ENCODE measurements at regions not wholly inside any gene's neighbourhood (a gene's known extent, or its start where the extent isn't known, plus 50 kb on each side); places are given as distances from the start of the nearest gene placed in this dataset.

- no peak for TF ChIP-seq EP300 (IDR thresholded peaks at IDR 0.05)
- TF ChIP-seq CTCF (IDR thresholded peaks at IDR 0.05), result no peak
- no peak for TF ChIP-seq POLR2A (IDR thresholded peaks at IDR 0.05)
- no peaks in the 10 kb centered on the region for H3K9me3 ChIP-seq
- H3K4me1 ChIP-seq (ENCODE audit: insufficient read depth), result no peaks in the 10 kb centered on the region
- no peak overlapping the region for H3K27ac ChIP-seq
- no peak for DNase-seq
- intact Hi-C loops (cut with DNase I), result no loop called here
- no peaks in the 10 kb centered on the region for H3K36me3 ChIP-seq
- no peak overlapping the region for H3K4me3 ChIP-seq
- peaks cover 4% of the 10 kb centered on the region for H3K27me3 ChIP-seq
Observed at GRCh38 chr7:81516898-81517297, 252.9 kb downstream of the HGF start.

GRCh38 chr7:81515009-81515408, 254.8 kb downstream of the HGF start:
- Histone ChIP-seq H3K27me3 (no peaks in the 10 kb centered on the region), H3K4me3 (no peak overlapping the region), H3K4me1 (ENCODE audit: insufficient read depth) (no peaks in the 10 kb centered on the region), H3K27ac (no peak overlapping the region), H3K36me3 (no peaks in the 10 kb centered on the region), H3K9me3 (no peaks in the 10 kb centered on the region)
- TF ChIP-seq CTCF (IDR thresholded peaks at IDR 0.05), result no peak
- no peak for TF ChIP-seq EP300 (IDR thresholded peaks at IDR 0.05)
- TF ChIP-seq POLR2A (IDR thresholded peaks at IDR 0.05), result no peak
- WGBS, 3 donors, result 85 to 95% (median 92%) methylated on average over 1 of the region's 1 CpG
- DNase-seq, result no peak
- intact Hi-C loops (cut with DNase I), result no loop called here

GRCh38 chr7:81514546-81514945, 255.3 kb downstream of the HGF start:
- Histone ChIP-seq H3K9me3 (no peaks in the 10 kb centered on the region), H3K4me1 (ENCODE audit: insufficient read depth) (no peaks in the 10 kb centered on the region), H3K4me3 (no peak overlapping the region), H3K27me3 (no peaks in the 10 kb centered on the region), H3K36me3 (no peaks in the 10 kb centered on the region), H3K27ac (no peak overlapping the region)
- TF ChIP-seq CTCF (IDR thresholded peaks at IDR 0.05) (no peak), EP300 (IDR thresholded peaks at IDR 0.05) (no peak), POLR2A (IDR thresholded peaks at IDR 0.05) (no peak)
- no peak for DNase-seq
- WGBS, 3 donors, result 70 to 84% (median 83%) methylated on average over 3 of the region's 3 CpGs
- intact Hi-C loops (cut with DNase I), result no loop called here

GRCh38 chr7:81510122-81510521, 259.7 kb downstream of the HGF start:
- TF ChIP-seq POLR2A (IDR thresholded peaks at IDR 0.05) (no peak), CTCF (IDR thresholded peaks at IDR 0.05) (no peak), EP300 (IDR thresholded peaks at IDR 0.05) (no peak)
- no peak overlapping the region for H3K27ac ChIP-seq
- peak in 1 of 5 donors; percentile 6 for DNase-seq
- WGBS, 3 donors, result 91 to 94% (median 91%) methylated on average over 10 of the region's 10 CpGs
- no peak overlapping the region for H3K4me3 ChIP-seq
- no peaks in the 10 kb centered on the region for H3K36me3 ChIP-seq
- H3K9me3 ChIP-seq, result no peaks in the 10 kb centered on the region
- no peaks in the 10 kb centered on the region for H3K27me3 ChIP-seq
- H3K4me1 ChIP-seq (ENCODE audit: insufficient read depth), result no peaks in the 10 kb centered on the region
- intact Hi-C loops (cut with DNase I), result no loop called here

GRCh38 chr7:81507221-81507620, 262.6 kb downstream of the HGF start:
- H3K36me3 ChIP-seq, result no peaks in the 10 kb centered on the region
- no peaks in the 10 kb centered on the region for H3K9me3 ChIP-seq
- H3K27ac ChIP-seq, result no peak overlapping the region
- no peaks in the 10 kb centered on the region for H3K27me3 ChIP-seq
- H3K4me3 ChIP-seq, result no peak overlapping the region
- DNase-seq, result no peak
- intact Hi-C loops (cut with DNase I), result no loop called here
- no peak for TF ChIP-seq POLR2A (IDR thresholded peaks at IDR 0.05)
- no peak for TF ChIP-seq CTCF (IDR thresholded peaks at IDR 0.05)
- TF ChIP-seq EP300 (IDR thresholded peaks at IDR 0.05), result no peak
- 73 to 82% (median 78%) methylated on average over 2 of the region's 2 CpGs for WGBS, 3 donors
- H3K4me1 ChIP-seq (ENCODE audit: insufficient read depth), result no peaks in the 10 kb centered on the region

Measured in ovary (tissue), 7 donors.